HCT116 (cell line): ENCODE measurements at regions not wholly inside any gene's neighbourhood (a gene's known extent, or its start where the extent isn't known, plus 50 kb on each side); places are given as distances from the start of the nearest gene placed in this dataset.

Experiments
- ELF1 ChIP-seq: IDR thresholded peaks from 2 replicates; pipeline ENCODE4 v1.6.1; 2012; ENCODE audit warnings: low read depth, borderline replicate concordance
- EZH2 ChIP-seq: fragments of 200-600 bp; sonication (generic); IDR thresholded peaks from 2 replicates; pipeline ENCODE4 v1.6.1; 2017; ENCODE audit warnings: antibody characterized with exemption, mixed run types
- POLR2A ChIP-seq: IDR thresholded peaks from 2 replicates; pipeline ENCODE4 v1.7.0; 2011; ENCODE audit warnings: borderline replicate concordance; ENCODE audit not compliant: insufficient read depth, insufficient read length; ENCODE audit errors: extremely low read depth
- POLR2AphosphoS5 ChIP-seq: IDR thresholded peaks from 2 replicates; pipeline ENCODE4 v1.6.1; 2011; ENCODE audit warnings: mild to moderate bottlenecking, low read depth, low read length, moderate library complexity
- SP1 ChIP-seq: IDR thresholded peaks from 2 replicates; pipeline ENCODE4 v1.6.1; 2012; ENCODE audit warnings: low read depth
- TCF7L2 ChIP-seq: IDR thresholded peaks from 2 replicates; pipeline ENCODE4 v1.7.0; 2011; ENCODE audit warnings: borderline replicate concordance, inconsistent platforms; ENCODE audit not compliant: insufficient read depth, insufficient read length; ENCODE audit errors: extremely low read depth
- YY1 ChIP-seq: IDR thresholded peaks from 2 replicates; pipeline ENCODE4 v1.6.1; 2011; ENCODE audit warnings: low read length, low read depth, moderate library complexity, mild to moderate bottlenecking; ENCODE audit not compliant: insufficient replicate concordance; ENCODE audit errors: extremely low read depth
- ZFX ChIP-seq: fragments of 450-650 bp; IDR thresholded peaks from 2 replicates; pipeline ENCODE4 v1.6.1; 2017
- TF ChIP-seq, protein P1 (sequence below), 3 experiments: fragments of 200-600 bp in 1 of 3; sonication (generic) in 1 of 3; IDR thresholded peaks in 2 of 3; conservative IDR thresholded peaks in 1 of 3; 2 replicates each; pipeline ENCODE4 v1.5.1; 2012 to 2017; ENCODE audit warnings: low read depth in 2 of 3, low read length in 2 of 3, antibody characterized with exemption in 1 of 3, borderline replicate concordance in 1 of 3, control low read depth in 1 of 3, mild to moderate bottlenecking in 1 of 3, mixed read lengths in 1 of 3, mixed run types in 1 of 3, moderate library complexity in 1 of 3; ENCODE audit not compliant: insufficient read depth in 1 of 3
- TF ChIP-seq, protein P2 (sequence below): IDR thresholded peaks from 2 replicates; pipeline ENCODE4 v1.6.1; 2012; ENCODE audit warnings: low read depth

DNA sequence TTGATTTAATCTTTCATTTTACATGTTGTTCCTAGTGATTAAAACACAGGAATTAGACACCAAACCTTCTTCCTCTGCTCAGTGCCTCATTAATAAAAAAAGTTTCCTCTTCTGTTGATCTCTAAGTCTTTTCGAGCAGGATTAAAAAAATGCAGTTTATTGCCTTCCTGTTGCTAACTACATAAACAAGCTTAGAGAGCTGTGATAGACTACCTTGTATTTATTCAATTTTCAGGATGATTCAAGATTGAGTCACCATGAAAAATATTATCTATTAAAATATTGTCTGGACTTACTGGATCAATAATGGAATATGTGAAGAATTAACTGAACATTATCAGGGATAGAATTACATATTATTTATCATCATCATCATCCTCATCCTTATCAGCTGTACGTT lies 1089.6 kb upstream of the CNTNAP5 start:
- TF ChIP-seq POLR2AphosphoS5 (no peak), ELF1 (no peak), POLR2A (no peak), EZH2 (no peak), TCF7L2 (no peak), YY1 (no peak), SP1 (no peak), ZFX (no peak)
- TF ChIP-seq, protein P1, sequence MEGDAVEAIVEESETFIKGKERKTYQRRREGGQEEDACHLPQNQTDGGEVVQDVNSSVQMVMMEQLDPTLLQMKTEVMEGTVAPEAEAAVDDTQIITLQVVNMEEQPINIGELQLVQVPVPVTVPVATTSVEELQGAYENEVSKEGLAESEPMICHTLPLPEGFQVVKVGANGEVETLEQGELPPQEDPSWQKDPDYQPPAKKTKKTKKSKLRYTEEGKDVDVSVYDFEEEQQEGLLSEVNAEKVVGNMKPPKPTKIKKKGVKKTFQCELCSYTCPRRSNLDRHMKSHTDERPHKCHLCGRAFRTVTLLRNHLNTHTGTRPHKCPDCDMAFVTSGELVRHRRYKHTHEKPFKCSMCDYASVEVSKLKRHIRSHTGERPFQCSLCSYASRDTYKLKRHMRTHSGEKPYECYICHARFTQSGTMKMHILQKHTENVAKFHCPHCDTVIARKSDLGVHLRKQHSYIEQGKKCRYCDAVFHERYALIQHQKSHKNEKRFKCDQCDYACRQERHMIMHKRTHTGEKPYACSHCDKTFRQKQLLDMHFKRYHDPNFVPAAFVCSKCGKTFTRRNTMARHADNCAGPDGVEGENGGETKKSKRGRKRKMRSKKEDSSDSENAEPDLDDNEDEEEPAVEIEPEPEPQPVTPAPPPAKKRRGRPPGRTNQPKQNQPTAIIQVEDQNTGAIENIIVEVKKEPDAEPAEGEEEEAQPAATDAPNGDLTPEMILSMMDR (IDR thresholded peaks at IDR 0.05 in 2 of 3, conservative IDR thresholded peaks at IDR 0.05 in 1 of 3; ENCODE audit: borderline replicate concordance in 1 of 3, insufficient read depth in 1 of 3, low read depth in 2 of 3, low read length in 2 of 3) = no peak
- TF ChIP-seq, protein P2, sequence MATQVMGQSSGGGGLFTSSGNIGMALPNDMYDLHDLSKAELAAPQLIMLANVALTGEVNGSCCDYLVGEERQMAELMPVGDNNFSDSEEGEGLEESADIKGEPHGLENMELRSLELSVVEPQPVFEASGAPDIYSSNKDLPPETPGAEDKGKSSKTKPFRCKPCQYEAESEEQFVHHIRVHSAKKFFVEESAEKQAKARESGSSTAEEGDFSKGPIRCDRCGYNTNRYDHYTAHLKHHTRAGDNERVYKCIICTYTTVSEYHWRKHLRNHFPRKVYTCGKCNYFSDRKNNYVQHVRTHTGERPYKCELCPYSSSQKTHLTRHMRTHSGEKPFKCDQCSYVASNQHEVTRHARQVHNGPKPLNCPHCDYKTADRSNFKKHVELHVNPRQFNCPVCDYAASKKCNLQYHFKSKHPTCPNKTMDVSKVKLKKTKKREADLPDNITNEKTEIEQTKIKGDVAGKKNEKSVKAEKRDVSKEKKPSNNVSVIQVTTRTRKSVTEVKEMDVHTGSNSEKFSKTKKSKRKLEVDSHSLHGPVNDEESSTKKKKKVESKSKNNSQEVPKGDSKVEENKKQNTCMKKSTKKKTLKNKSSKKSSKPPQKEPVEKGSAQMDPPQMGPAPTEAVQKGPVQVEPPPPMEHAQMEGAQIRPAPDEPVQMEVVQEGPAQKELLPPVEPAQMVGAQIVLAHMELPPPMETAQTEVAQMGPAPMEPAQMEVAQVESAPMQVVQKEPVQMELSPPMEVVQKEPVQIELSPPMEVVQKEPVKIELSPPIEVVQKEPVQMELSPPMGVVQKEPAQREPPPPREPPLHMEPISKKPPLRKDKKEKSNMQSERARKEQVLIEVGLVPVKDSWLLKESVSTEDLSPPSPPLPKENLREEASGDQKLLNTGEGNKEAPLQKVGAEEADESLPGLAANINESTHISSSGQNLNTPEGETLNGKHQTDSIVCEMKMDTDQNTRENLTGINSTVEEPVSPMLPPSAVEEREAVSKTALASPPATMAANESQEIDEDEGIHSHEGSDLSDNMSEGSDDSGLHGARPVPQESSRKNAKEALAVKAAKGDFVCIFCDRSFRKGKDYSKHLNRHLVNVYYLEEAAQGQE = no peak
